IPS-NIHi7 (cell line): ENCODE measurements at regions not wholly inside any gene's neighbourhood (a gene's known extent, or its start where the extent isn't known, plus 50 kb on each side); places are given as distances from the start of the nearest gene placed in this dataset.

Experiments used
- DNase-seq: peaks from one replicate; pipeline ENCODE4 v3.0.0; 2012; ENCODE audit warnings: mixed read lengths; ENCODE audit errors: extremely low spot score

DNA sequence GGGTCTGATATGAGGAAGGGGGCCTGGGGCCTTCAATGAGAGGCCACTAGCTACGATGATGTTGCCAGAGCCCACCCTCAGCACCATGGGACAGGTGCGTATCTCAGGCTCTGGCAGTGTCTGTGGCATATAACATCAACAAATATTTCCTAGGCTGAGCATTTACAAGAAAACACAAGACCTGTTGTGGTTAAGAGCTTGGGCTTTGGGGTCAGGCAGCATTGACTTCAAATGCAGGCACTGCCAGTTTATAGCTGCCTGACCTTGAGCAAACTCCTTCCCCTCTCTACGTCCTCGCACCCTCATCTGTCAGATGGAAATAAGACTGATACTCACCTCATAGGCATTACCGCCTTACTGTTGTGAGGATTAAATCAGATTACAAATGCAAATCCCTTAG is 156.0 kb downstream of the KATNAL1 start:
- no peak for DNase-seq

DNA sequence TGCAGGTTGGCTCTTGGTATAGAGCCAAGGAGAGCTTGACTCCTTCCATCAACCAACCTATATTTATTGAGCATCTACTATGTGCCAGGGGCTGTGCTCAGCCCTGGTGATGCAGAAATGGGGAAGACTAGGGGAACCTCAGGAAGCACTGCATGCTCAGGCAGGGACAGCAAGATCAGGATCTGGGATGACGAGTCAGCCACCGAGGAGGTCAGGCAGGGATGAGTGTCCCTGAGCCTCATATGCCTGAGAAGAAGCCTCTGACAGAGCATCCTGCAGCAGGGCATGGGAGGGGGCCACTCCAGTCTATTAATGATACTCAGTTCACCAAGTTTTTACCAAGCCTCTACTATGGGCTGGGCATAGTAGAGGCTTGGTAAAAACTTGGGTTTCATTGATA is 158.1 kb downstream of the KATNAL1 start:
- no peak for DNase-seq

DNA sequence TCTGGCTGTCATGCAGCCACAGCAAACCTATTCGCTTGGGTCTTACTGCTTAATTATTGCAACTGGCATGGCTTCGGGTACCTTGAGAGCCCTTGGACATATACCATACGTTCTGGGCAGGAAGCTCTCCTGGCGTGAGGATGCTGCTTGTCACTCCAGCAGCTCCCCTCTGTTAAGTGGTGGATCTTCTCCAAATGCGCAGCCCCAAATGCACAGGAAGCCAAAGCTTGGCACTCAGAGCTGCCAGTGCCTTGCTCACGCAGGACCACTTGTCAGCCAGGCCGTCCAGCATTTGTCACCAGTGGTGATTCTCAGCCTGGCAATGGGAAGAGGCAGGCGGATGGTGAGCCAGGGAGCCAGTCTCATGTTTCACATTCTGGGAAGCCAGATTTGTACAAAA is 158.6 kb downstream of the KATNAL1 start:
- DNase-seq: no peak

DNA sequence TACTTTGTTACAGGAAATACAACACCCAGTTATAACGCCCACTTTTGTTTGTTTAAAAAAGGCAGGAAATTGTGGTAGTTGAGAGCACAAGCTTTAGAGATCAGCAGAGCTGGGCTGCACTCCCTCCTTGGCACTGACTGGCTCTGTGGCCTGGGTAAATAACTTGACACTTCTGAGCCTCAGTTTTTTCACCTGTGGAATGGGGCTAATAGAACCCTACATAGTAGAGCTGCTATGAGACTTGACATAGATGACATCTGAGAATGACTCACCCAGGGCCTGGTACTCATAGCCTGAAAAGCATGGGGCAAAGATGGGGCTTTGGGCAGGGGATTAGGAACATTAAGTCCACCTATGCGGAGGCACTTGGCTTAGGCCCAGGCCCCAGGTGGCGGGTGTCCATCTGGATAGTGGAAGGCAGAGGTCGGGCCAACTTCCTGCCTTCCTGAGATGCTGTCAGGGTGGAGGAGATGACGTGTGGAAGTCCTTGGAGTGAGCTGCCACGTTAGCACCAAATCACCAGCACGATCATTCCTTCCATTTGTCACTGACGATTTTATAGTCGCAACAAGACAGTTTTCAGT is 159.1 kb downstream of the KATNAL1 start:
- no peak for DNase-seq

DNA sequence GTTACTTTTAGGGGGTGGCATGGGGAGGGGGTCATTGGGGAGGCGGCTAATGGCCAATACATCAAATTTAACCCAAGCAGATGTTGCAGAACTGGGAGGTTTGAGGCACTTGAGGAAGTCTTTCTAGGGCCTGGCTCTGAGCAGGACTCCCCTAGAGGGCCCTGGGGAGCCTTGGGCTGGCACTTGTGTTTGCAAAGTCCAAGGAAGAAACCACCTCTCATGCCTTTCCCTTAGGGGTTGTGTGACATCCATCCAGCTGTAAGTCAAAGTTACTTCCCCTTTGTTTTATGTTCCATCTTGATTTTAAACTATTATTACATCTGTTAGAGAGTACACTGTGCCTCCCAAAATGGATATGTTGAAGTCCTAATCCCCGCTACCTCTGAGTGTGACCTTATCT is 159.9 kb downstream of the KATNAL1 start:
- DNase-seq: no peak

DNA sequence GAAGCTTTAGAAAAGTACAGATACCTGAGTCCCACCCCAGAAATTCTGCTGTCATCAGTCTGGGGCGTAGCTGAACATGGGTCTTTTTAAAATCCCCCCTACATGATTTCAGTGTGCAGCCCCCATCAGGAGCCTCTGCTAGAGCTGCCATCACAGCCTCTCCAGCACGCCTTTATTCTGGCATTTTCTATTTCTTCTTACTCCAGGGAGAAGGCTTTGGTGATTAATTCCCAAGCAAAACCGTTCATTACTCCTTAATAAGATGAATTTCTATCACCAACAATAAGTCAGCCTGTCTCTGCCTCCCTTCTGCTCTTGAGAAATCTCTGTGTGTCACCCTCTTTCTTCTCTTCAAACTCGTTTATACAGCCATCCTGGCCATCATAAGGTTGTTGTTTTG is 160.3 kb downstream of the KATNAL1 start:
- no peak for DNase-seq

DNA sequence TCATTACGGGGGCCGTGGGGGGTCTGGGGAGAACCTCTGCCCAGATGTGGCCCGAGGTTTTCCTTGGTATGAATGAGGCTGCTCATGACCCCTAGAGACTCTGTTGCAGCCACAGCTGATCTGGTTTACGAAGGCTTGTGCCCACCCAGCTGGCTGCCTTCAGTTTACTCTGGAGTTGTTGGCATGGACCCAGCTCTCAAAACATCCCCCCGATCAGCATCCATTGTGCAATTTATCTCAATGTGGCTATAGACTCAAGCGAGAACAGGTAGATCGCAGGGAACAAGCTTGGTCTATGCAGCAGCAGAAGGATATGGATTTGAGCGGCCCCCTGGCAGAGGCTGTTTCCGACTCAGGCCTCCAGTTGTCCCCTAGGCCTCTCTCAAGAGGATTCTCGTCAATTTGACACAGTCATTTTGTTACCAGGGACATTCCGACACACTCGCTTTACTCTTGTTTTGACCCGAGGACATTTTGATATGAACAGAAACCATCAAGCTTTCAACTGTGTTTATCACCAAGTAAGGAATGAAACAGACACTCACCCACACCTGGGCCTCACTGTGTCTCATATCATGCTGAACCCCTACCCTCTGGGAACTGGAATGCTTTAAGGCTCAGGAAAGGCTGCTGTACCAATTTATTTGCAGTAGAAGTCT is 161.5 kb downstream of the KATNAL1 start:
- DNase-seq: no peak

DNA sequence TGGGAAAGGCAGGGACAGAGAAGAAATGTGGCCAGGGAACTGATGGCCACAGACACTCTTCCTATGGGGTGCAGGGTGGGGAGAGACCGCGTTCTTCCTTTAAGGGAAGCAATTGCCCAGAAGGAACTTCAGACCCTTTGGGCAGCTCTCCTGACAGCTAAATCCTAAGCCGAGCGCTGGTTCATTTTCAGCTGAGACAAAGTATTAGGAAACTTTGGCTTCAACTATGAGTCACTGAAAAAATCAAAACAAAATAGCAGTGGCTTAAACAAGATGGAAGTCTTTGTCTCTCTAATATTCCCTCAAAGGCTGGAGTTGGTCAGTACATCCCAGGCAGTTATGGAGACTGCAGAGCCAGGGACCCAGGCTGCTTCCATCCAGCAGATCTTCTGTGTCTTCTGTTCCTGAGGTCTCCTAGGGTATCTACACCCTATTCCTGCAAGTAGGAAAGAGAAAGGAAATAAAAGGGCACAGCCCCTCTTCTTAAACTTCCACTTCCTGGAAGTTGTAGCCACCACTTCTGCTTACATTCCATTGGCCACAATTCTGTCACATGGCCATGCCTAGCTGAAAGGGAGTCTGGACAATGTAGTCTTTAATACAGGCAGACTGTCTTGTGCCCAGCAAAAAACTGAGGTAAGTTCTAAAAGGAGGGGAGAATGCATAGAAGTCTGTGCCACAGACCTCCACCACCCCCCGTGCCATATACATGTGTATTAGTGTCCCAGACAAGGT is 163.5 kb downstream of the KATNAL1 start:
- DNase-seq: no peak

DNA sequence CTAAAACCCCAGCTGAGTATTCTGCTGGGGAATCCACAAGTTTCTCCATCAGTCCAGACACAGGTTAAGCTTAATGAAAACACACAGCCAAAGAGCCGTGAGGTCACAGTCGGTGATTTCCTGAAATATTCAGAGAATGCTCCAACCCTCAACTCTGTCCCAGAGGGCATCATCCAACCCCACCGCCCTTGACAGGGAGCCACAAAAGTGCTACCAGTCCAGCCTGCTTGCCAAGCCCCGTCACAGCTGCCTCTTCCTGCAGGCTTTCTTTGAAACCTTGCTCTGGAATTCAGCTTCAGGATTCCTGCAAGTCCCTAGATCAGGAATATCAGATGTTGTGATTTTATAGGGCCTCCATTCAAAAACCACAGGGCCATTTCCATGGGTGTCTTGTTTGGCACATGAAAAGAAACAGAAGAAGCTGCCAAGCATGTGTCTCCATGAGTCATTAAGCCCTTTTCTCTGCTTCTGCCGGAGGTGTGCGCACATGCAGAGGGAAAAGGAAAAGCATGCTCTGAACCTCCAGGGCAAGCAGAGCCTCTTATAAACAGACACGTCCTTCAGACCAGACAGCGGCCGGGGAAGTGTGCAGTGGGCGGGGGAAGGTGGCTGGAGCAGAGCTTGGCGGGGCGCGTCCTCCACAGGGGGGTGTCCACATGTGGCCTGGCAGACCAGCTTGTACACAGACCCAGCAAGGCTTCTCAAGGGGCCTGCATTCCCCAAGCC is 164.7 kb downstream of the KATNAL1 start:
- DNase-seq: peak; percentile 22

DNA sequence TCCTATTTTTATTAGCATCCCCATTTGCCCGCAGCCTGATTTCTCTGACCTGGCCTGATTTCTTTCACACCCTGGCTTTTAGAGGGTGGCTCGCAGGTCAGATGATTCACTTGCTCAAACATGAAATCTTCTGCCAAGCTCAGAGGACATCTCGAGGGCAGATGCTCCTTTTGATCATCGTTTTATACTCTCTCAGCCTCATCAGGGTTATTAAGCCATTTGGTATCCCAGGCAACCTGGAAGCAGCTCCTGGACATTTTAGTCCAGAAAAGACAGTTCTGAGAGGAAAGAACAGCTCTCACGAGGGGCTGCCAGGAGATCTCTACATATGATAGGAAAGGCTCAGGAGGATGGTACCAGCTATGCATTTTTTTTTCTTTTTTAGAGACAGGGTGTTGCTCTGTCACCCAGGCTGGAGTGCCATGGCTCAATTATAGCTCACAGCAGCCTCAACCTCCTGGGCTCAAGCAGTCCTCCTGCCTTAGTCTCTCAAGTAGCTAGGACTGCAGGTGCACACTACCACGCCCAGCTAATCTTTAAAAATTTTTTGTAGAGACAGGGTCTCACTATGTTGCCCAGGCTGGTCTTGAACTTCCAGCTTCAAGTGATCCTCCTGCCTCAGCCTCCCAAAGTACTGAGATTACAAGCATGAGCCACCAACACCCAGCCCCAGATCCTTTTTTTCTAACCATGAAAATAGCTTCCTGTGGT is 165.4 kb downstream of the KATNAL1 start:
- no peak for DNase-seq

DNA sequence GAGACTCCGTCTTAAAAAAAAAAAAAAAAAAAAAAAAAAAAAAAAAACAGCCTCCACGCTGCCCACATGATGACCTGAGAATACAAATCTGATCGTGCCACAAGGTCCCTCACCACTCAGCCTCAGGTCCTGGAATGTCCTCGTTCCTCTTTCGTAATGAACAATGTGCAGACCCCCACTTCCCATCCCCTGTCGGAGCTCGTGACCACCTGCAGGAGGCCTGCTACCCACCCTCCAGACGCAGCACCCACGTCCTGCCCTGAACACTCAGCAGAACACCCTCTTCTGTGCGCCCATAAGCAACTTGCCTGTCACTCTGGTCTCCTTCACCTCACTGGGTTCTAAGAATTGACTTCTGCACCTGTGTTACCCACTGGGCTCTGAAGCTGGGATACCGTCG is 166.4 kb downstream of the KATNAL1 start:
- DNase-seq: no peak

DNA sequence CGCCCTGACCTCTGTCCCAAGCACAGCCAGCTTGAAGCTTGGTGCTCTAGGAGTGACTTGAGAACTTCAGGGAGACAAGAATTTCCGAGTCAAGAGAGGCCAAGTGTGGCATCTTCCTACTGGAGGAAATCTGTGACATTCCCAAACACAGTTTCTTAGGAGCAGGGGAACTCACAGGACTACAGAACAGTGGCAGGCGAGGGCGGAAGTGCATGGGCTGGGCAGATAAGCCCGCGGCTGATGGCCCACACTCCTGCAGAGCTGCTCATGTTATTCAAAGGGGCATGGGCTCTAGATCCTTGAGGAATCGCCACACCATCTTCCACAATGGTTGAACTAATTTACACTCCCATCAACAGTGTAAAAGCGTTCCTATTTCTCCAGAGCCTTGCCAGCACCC is 168.8 kb downstream of the KATNAL1 start:
- no peak for DNase-seq

DNA sequence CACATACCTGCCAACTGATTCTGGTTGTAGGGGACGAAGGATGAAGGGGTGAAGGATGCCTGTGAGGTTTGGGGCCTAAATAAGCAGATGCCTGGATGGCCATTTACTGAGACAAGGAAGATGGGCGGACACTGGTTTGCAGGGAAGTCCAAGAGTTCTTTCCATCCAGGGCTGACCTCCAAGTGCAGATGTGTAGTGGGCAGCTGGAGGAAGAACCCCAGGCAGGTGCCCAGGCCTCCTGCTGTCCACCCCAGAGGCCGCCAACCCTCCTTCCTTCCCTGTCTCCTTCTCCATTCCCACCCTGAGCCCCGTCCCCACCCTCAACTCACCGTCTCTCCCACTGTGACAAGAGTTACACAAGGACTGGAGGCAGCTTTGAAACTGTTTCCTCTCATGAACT is 171.5 kb downstream of the KATNAL1 start:
- no peak for DNase-seq

DNA sequence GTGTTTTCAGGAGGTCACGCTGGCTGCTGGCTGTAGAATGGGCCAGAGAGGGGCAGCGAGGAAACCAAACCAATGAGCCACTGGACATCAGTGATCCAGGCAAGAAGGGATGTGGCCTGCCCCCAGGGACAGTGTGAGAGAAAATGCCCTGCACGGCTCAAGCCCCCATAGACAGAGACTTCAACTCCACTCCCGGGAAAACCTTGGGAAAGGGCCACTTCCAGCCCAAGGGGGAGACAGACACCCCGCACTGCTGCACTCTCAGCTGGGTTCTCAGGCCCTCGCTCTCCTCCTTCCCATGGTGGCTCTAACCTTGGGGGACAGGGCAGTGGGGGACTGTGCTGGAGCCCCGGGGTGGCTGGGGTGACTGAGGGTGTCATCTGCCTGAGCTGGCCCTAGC is 172.0 kb downstream of the KATNAL1 start:
- DNase-seq: no peak

DNA sequence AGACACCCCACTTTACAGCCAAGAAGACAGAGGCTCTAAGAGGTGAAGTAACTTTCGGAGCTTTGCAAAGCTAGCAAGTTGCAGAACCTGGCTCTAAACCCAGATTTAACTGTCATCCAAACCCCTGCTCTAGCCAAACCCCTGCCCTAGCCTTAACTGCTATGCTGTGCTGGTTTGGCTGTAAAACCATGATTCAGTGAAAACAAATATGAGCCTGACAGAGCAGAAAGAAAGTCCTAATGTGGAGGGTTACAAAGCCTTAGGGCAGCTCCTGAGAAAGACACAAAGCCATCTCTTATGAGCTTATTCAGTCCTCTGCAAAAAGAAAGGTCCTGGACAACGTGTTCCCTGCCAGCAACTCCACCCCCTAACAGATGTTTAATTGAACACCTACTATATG is 172.8 kb downstream of the KATNAL1 start:
- DNase-seq: no peak

DNA sequence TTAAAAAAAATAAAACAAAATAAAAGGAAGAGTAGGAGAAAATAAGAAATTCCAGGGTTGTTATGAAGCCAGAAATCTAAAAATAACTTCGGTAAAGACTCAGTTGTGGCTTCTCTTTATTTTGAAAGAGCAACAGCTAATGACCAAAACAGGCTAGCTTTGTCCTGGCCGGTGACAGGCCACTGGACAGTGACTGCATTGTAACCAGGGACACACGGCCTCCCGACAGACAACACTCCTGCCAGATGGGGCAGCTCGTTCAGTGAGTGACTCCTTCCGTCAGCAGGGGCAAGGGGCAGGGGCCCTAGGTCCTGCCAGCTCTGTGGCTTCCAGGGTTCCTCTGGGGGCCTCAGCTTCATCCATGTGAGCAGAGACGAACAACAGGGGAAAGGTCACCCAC is 173.4 kb downstream of the KATNAL1 start:
- no peak for DNase-seq

DNA sequence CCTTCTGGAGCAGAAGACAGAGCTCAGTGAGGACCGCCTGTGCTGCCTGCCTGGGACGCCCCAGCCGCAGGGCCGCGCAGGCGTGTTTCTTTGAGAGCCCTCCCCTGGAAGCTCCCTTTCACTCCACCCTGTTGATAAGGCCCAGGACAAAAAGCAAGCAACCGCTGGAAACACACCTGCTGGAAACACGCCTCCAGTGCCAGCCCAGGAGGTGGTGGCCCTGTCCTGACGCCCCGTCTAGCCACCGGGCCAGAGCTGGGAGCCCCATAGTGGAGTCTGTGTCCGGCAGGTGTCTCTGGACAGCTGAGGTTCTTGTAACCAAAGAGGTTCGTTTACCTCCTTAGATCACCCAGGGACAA is 173.8 kb downstream of the KATNAL1 start:
- no peak for DNase-seq

DNA sequence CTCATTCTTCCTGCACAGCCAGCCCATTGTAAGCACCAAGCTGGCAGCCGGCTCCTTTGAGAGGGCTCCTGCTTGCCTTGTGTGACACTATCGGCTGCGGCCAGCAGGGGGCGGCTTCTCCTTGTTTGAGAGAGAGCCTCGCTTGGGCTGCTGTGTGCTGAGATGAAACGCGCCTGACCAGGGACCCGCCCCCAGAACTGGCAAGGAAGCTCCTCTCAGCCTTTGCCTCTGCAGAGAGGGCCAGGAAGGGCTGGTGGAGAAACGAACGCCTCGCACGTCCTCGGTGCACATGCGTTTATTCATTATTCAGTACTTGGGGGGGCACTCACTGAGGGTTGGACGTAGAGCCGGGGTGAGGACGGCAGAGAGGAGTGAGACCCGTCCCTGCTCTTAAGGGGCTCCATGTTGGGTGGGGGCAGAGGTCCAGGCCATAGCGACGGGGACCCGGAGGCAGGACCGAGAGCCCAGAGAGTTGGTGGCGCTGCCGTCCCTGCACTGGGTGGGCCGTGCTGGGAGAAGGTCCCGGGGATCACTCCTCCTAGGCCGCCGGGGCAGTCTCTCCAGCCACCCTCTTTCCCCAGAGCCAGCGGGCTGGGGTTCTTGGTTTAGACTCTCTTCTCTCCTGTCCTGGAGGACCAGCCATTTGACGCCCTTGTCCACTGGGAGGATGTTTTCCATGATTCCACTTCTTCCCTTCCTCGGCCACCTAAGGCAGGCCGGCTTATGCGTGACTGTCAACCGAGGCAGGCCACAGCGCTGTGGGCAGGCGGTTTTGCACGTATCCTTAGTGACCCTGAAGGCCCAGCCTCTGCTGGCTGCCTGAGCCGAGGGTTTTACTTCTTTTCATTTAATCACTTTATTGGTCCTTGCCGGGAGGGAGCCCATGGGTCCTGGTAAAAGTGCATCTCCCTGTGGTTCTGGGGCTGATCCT is 174.5 kb downstream of the KATNAL1 start:
- peak; percentile 96 for DNase-seq

DNA sequence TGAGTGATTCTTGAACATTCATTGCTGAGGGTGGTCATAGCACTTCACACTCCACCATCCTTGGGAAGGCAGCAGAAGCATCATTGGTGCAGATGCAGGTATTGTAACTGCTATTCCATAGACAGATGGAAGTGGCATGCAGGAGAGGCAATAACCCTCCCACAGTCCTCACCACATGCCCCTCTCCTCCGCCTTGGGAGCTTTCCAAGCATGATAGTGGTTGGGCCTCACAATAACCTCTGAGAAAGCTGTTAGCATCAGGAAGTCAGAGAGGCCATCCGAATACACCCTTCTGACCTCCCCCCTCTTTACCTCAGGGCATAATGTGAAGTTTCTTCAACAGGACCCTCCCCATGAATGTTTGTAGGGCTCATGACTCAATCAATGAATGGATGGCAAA is 177.9 kb downstream of the KATNAL1 start:
- no peak for DNase-seq

DNA sequence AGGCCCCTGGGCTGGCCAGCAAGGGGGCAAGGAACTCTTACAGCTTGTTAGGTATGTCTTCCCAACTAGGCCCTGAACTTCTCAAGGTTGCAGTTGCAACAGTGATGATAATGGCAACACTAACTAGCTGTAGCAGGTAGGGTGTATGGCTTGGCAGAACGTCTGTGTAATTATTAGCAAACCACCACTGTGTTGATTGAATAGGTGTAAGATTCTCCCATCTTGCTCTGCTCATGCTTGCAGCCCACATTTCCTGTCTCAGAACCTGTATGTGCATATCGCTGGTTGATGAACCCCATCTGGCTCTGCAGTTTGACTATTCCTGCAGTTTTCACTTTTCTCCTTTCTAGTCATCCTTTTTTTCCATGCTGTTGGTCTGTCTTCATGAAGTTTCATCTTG is 178.8 kb downstream of the KATNAL1 start:
- DNase-seq: no peak

DNA sequence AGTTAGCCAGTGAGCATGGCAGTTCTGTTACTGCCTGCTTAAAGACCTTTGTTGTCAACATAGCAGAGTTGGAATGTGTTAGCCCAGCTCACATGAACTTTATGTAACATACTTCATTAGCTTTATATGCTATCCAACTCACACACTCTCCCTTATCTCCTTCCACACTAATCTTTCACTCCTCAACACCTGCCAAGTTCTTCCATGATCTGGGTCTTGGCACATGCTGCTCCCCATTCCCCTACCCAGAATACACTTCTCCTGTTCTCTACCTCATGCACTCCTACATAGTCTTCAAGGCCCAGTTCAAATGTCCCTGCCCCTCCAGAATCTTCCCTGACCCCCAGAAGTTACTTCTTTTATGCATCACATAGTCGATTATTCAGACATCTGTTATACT is 179.3 kb downstream of the KATNAL1 start:
- no peak for DNase-seq
